GM12878 (cell line): ENCODE measurements at regions not wholly inside any gene's neighbourhood (a gene's known extent, or its start where the extent isn't known, plus 50 kb on each side); places are given as distances from the start of the nearest gene placed in this dataset.

ENCODE experiments used
- ATAC-seq: fragments of 200-7000 bp; cut with Tn5 transposase; 3 replicates; pipeline ENCODE4 v1.9.1; 2020; ENCODE audit warnings: mild to moderate bottlenecking, moderate library complexity
- BruUV-seq: library from RNA; stranded (reverse); fragments of 400-500 nt; replicated peaks from 2 replicates; lab custom pipeline; 2021; lab: Mats Ljungman, UMichigan
- CTCF ChIA-PET: fragments of 300-600 bp; sonication (Branson Sonifier 250); formaldehyde crosslinking; extraction: SDS; loops from one replicate; lab custom pipeline; 2021; ENCODE audit warnings: inconsistent platforms; lab: Yijun Ruan, JAX
- POLR2A ChIA-PET: fragments of 350-600 bp; formaldehyde crosslinking; extraction: SDS; loops from one replicate; lab custom pipeline; 2021; ENCODE audit warnings: inconsistent platforms; lab: Charles Lee
- RAD21 ChIA-PET: fragments of 300-600 bp; sonication (Branson Sonifier 250); formaldehyde crosslinking; loops from one replicate; lab custom pipeline; 2023; ENCODE audit warnings: antibody characterized with exemption; ENCODE audit not compliant: unreplicated experiment; lab: Charles Lee
- SMC1A ChIA-PET: fragments of 300-600 bp; sonication (Branson Sonifier 250); formaldehyde crosslinking; loops from one replicate; lab custom pipeline; 2023; ENCODE audit not compliant: unreplicated experiment, uncharacterized antibody; lab: Charles Lee
- DNase-seq: peaks from one replicate; pipeline ENCODE4 v3.0.0-alpha.2; 2011; ENCODE audit warnings: low read depth, low spot score
- FAIRE-seq: peaks from 3 replicates; lab custom pipeline; 2011; peaks lifted over from hg19 to GRCh38; lab: Jason Lieb, UNC
- H2AFZ ChIP-seq: 2 replicates; pipeline ENCODE4 v1.6.0; 2011; ENCODE audit warnings: low read depth, low read length, control low read depth; ENCODE audit not compliant: control insufficient read depth
- H3K27ac ChIP-seq: 2 replicates; pipeline ENCODE4 v1.5.1; 2011; ENCODE audit warnings: control low read depth; ENCODE audit not compliant: control insufficient read depth, insufficient read depth
- H3K27me3 ChIP-seq, 2 experiments: replicated peaks in 1 of 2; 2 replicates each; pipeline versions ENCODE4 v1.6.0 to v1.6.1; 2011; ENCODE audit warnings: low read length in 1 of 2; ENCODE audit not compliant: control insufficient read depth in 2 of 2, insufficient read depth in 2 of 2
- H3K36me3 ChIP-seq, 2 experiments: 2 replicates each; pipeline ENCODE4 v1.5.1; 2011; ENCODE audit warnings: low read length in 1 of 2; ENCODE audit not compliant: control insufficient read depth in 2 of 2, insufficient read depth in 2 of 2
- H3K4me1 ChIP-seq: 2 replicates; pipeline ENCODE4 v1.6.1; 2011; ENCODE audit warnings: mild to moderate bottlenecking, low read length, moderate library complexity, mixed read lengths; ENCODE audit not compliant: control insufficient read depth, insufficient read depth
- H3K4me2 ChIP-seq: 2 replicates; pipeline ENCODE4 v1.6.0; 2011; ENCODE audit warnings: control low read depth; ENCODE audit not compliant: control insufficient read depth, insufficient read depth
- H3K4me3 ChIP-seq: fragments of 200-600 bp; sonication (generic); 2 replicates; pipeline ENCODE4 v1.5.1; 2016
- H3K79me2 ChIP-seq: 2 replicates; pipeline ENCODE4 v1.6.0; 2011; ENCODE audit warnings: low read length; ENCODE audit not compliant: control insufficient read depth, insufficient read depth
- H3K9ac ChIP-seq: 2 replicates; pipeline ENCODE4 v1.8.0; 2011; ENCODE audit warnings: low read length, control low read depth, mixed read lengths; ENCODE audit not compliant: control insufficient read depth, insufficient read depth
- H3K9me3 ChIP-seq: replicated peaks from 3 replicates; pipeline ENCODE4 v1.5.1; 2011; ENCODE audit warnings: mild to moderate bottlenecking, low read length; ENCODE audit not compliant: control insufficient read depth, insufficient read depth
- H4K20me1 ChIP-seq: 2 replicates; pipeline ENCODE4 v1.6.0; 2011; ENCODE audit not compliant: control insufficient read depth, insufficient read depth
- E2F4 ChIP-seq: IDR thresholded peaks from 2 replicates; pipeline ENCODE4 v1.6.1; 2012; ENCODE audit warnings: low read depth, low read length, improper control_type of control experiment
- MTA2 ChIP-seq: fragments of 450-650 bp; IDR thresholded peaks from 2 replicates; pipeline ENCODE4 v1.6.1; 2016; ENCODE audit warnings: low read depth, mild to moderate bottlenecking, moderate library complexity
- NR2C1 ChIP-seq: fragments of 450-650 bp; IDR thresholded peaks from 2 replicates; pipeline ENCODE4 v1.6.1; 2017; ENCODE audit warnings: antibody characterized with exemption, mild to moderate bottlenecking, moderate library complexity
- RELA ChIP-seq: fragments of 450-650 bp; IDR thresholded peaks from 2 replicates; pipeline ENCODE4 v1.8.0; 2014; ENCODE audit warnings: borderline replicate concordance; ENCODE audit not compliant: partially characterized antibody
- SMAD1 ChIP-seq: fragments of 450-650 bp; IDR thresholded peaks from 2 replicates; pipeline ENCODE4 v1.6.1; 2018; ENCODE audit warnings: mild to moderate bottlenecking, low read depth; ENCODE audit not compliant: partially characterized antibody
- STAT3 ChIP-seq: IDR thresholded peaks from 2 replicates; pipeline ENCODE4 v1.6.1; 2011; ENCODE audit warnings: low read depth, low read length, improper control_type of control experiment
- YBX1 ChIP-seq: fragments of 450-650 bp; IDR thresholded peaks from 2 replicates; pipeline ENCODE4 v1.6.1; 2016; ENCODE audit warnings: antibody characterized with exemption
- ZSCAN29 ChIP-seq: fragments of 450-650 bp; IDR thresholded peaks from 2 replicates; pipeline ENCODE4 v1.6.1; 2017; ENCODE audit warnings: mild to moderate bottlenecking, moderate library complexity
- WGBS: methylation state at CpG from one replicate; pipeline ENCODE4 v1.1.6; 2016; ENCODE audit warnings: low lambda C conversion rate; ENCODE audit not compliant: insufficient replicate concordance, insufficient coverage; ENCODE audit errors: missing lambda C conversion rate; 5-methylcytosine and 5-hydroxymethylcytosine counted together
- in situ Hi-C: fragments of 300-500 bp; cut with MboI; formaldehyde crosslinking; loops from 9 replicates; pipeline ENCODE4 v1.14.3; 2018; ENCODE audit warnings: mixed read lengths
- intact Hi-C: fragments of 100-400 bp; cut with micrococcal nuclease; formaldehyde crosslinking; loops from one replicate; pipeline ENCODE4 v1.14.2; 2022; ENCODE audit not compliant: unreplicated experiment
- TF ChIP-seq, protein P1 (sequence below): fragments of 450-650 bp; IDR thresholded peaks from 2 replicates; pipeline ENCODE4 v1.6.1; 2016; ENCODE audit warnings: mild to moderate bottlenecking, moderate library complexity, borderline replicate concordance

DNA sequence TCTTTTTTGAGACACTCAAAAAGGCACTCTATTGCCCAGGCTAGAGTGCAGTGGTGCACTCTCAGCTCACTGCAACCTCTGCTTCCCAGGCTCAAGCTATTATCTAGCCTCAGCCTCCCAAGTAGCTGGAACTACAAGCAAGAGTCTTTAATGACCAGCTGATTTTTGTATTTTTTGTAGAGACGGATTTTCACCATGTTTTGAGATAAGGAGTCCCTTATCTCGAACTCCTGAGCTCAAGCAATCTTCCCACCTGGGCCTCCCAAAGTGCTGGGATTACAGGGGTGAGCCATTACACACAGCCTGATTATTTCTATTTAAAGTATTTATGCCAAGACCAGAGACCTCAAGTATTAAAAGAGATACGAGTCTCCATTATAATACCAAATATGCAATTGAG, 566.1 kb upstream of the CA10 start (continued):
- TF ChIP-seq E2F4 (no peak), ZSCAN29 (no peak), RELA (no peak), YBX1 (no peak)
- TF ChIP-seq, protein P1, sequence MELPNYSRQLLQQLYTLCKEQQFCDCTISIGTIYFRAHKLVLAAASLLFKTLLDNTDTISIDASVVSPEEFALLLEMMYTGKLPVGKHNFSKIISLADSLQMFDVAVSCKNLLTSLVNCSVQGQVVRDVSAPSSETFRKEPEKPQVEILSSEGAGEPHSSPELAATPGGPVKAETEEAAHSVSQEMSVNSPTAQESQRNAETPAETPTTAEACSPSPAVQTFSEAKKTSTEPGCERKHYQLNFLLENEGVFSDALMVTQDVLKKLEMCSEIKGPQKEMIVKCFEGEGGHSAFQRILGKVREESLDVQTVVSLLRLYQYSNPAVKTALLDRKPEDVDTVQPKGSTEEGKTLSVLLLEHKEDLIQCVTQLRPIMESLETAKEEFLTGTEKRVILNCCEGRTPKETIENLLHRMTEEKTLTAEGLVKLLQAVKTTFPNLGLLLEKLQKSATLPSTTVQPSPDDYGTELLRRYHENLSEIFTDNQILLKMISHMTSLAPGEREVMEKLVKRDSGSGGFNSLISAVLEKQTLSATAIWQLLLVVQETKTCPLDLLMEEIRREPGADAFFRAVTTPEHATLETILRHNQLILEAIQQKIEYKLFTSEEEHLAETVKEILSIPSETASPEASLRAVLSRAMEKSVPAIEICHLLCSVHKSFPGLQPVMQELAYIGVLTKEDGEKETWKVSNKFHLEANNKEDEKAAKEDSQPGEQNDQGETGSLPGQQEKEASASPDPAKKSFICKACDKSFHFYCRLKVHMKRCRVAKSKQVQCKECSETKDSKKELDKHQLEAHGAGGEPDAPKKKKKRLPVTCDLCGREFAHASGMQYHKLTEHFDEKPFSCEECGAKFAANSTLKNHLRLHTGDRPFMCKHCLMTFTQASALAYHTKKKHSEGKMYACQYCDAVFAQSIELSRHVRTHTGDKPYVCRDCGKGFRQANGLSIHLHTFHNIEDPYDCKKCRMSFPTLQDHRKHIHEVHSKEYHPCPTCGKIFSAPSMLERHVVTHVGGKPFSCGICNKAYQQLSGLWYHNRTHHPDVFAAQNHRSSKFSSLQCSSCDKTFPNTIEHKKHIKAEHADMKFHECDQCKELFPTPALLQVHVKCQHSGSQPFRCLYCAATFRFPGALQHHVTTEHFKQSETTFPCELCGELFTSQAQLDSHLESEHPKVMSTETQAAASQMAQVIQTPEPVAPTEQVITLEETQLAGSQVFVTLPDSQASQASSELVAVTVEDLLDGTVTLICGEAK: no peak

GRCh38 chr17:52721910-52722309, 563.4 kb upstream of the CA10 start:
- in situ Hi-C loops: no loop called here
- no peak overlapping the region for H2AFZ ChIP-seq
- H3K4me3 ChIP-seq: no peak overlapping the region
- WGBS: 0% methylated on average over 1 of the region's 1 CpG
- no peaks in the 10 kb centered on the region for H3K27me3 ChIP-seq
- BruUV-seq: no TSS peak
- H3K9ac ChIP-seq: no peak overlapping the region
- H3K36me3 ChIP-seq: no peaks in the 10 kb centered on the region
- H4K20me1 ChIP-seq: no peaks in the 10 kb centered on the region
- H3K4me2 ChIP-seq: no peak overlapping the region
- POLR2A ChIA-PET: no interaction called here
- no peak for TF ChIP-seq YBX1
- no peak for TF ChIP-seq STAT3
- TF ChIP-seq MTA2: no peak
- no peak for TF ChIP-seq NR2C1
- TF ChIP-seq SMAD1: no peak
- H3K4me1 ChIP-seq: no peaks in the 10 kb centered on the region
- intact Hi-C loops: no loop called here
- CTCF ChIA-PET: no interaction called here
- SMC1A ChIA-PET: no interaction called here
- RAD21 ChIA-PET: no interaction called here
- H3K27ac ChIP-seq: no peak overlapping the region
- no peak for DNase-seq
- ATAC-seq: no peak
- no peaks in the 10 kb centered on the region for H3K79me2 ChIP-seq
- FAIRE-seq: no peak
- no peaks in the 10 kb centered on the region for H3K9me3 ChIP-seq
